ENCODE measurements at regions not wholly inside any gene's neighbourhood (a gene's known extent, or its start where the extent isn't known, plus 50 kb on each side); places are given as distances from the start of the nearest gene placed in this dataset.

DNA sequence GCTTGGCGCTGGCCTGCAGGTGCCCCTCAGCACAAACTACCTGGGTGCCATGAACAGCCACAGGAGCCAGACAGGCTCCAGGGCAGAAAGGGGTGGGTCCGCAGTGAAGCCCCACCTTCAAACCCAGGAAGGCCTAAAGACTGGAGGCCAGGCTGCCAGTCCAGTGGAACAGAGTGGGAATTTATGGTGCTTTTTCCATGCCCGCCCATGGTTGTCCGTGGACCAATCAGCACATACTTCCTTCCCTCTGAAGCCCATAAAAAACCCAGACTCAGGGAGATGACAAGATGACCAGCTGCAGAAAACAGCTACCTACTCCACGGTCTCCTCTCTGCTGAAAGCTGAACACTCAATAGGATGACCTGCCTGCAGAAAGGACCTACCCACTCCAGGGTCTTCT, 275.4 kb upstream of the ADRA1B start:
- TF ChIP-seq, protein P1, sequence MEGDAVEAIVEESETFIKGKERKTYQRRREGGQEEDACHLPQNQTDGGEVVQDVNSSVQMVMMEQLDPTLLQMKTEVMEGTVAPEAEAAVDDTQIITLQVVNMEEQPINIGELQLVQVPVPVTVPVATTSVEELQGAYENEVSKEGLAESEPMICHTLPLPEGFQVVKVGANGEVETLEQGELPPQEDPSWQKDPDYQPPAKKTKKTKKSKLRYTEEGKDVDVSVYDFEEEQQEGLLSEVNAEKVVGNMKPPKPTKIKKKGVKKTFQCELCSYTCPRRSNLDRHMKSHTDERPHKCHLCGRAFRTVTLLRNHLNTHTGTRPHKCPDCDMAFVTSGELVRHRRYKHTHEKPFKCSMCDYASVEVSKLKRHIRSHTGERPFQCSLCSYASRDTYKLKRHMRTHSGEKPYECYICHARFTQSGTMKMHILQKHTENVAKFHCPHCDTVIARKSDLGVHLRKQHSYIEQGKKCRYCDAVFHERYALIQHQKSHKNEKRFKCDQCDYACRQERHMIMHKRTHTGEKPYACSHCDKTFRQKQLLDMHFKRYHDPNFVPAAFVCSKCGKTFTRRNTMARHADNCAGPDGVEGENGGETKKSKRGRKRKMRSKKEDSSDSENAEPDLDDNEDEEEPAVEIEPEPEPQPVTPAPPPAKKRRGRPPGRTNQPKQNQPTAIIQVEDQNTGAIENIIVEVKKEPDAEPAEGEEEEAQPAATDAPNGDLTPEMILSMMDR (IDR thresholded peaks at IDR 0.05; ENCODE audit: low read depth, low read length, missing control alignments): no peak

DNA sequence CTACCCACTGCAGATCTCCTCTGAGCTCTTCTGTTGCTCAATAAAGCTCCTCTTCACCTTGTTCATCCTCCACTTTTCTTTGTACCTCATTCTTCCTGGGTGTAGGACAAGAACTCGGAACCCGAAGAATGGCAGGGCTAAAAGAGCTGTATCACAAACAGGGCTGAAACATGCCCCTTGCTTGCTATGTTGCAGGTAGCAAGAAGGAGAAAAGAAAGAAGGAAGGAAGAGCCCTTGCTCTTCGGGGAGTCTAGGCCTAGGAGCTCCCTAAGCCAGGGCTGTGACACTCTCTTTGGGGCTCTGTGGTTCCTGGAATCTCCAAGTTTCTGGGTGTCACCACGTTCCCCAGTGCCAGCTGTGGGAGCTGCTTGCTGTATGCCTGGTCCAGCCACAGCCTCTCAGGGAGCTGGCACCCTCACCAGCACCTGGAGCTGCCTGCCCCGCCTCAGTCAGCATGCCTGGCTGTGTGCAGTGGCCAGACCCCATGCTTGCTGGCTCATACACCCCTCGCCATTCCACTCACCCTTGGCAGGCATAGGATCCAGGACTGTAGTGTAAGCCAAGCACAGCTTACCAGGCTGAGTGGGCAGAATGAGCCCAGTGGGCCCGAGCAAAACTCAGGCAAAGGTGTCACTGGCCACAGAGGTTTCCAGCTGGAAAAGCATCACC, 274.8 kb upstream of the ADRA1B start:
- TF ChIP-seq, protein P1 (IDR thresholded peaks at IDR 0.05; ENCODE audit: low read depth, low read length, missing control alignments): no peak
- no peak overlapping the region for H3K4me3 ChIP-seq (replicated peaks; ENCODE audit: low read depth, low read length)
- DNase-seq (ENCODE audit: extremely low read depth, low read depth): no peak

More for the DNA sequence above, 275.4 kb upstream of the ADRA1B start:
- no peak for DNase-seq (ENCODE audit: extremely low read depth, low read depth)
- no peak overlapping the region for H3K4me3 ChIP-seq (replicated peaks; ENCODE audit: low read depth, low read length)

DNA sequence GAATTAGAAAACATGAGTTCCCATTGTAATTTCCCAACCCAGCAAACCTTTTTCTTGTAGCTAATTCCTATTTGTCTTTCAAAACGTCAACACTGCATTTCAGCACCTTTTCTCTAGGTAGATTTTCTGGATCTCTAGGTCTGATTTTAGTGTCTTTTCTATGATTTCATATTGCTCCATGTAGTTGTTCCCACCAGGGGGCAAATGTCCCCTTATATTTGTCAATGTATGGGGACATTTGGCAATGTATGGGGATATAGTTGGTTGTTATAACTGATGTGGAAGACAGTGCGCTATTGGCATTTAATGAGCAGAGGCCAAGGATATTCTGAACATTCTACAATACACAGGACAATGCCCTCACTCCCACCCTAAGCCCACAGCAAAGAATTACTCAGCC, 273.9 kb upstream of the ADRA1B start:
- TF ChIP-seq, protein P1 (IDR thresholded peaks at IDR 0.05; ENCODE audit: low read depth, low read length, missing control alignments): no peak
- DNase-seq (ENCODE audit: extremely low read depth, low read depth): no peak
- H3K4me3 ChIP-seq (replicated peaks; ENCODE audit: low read depth, low read length): no peak overlapping the region

DNA sequence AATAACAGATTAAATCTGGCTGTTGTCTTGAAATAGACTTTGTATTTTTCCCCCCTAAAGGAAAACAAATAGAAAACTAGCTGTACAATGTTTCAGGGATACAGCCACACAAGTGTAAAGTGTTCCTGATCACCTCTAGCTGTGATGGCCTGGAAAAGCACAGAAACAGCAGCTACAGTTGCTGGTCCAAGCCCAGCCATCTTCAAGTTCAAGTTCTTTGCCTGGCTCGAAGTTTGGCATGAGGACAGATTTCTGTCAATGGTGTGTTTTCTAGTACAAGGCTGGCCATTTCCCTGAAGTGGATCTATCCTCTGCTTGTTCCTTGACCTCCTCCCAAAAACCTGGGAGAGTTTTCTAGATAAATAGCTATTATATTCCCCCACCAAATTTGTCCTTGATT, 272.2 kb upstream of the ADRA1B start:
- no peak for DNase-seq (ENCODE audit: extremely low read depth, low read depth)
- TF ChIP-seq, protein P1 (IDR thresholded peaks at IDR 0.05; ENCODE audit: low read depth, low read length, missing control alignments): no peak
- H3K4me3 ChIP-seq (replicated peaks; ENCODE audit: low read depth, low read length): no peak overlapping the region

DNA sequence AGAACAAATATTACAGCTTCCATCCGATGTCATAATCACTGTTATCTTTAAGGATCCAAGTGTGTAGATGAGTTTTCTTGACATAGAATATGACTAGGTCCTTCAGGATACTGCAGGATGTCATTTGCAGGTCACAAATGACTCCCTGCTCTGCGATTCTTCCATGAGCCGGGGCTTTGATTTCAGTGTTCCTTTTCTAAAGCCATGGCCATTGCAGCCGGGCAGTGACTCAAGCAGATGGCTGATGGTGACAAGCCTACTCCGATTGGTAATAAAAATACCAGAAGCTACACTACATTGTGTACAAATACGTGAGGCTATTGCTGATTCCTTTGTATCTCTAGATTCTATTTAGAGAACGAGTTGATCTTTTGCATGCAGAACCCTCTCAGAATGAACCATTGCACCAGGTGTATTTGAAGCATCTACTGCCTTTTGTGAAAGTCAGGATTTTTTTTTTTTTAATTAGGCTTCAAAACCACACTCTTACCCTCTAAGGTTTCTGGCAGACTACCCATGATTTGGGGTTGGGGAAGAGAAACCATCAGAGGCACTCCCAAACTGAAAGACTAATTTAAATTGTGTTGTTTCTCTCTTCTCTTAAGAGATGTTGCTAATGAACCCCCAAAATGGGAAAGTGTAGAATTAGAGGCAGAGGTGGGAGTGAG, 271.0 kb upstream of the ADRA1B start:
- H3K4me3 ChIP-seq (replicated peaks; ENCODE audit: low read depth, low read length): no peak overlapping the region
- TF ChIP-seq, protein P1 (IDR thresholded peaks at IDR 0.05; ENCODE audit: low read depth, low read length, missing control alignments): no peak
- DNase-seq (ENCODE audit: extremely low read depth, low read depth): no peak

DNA sequence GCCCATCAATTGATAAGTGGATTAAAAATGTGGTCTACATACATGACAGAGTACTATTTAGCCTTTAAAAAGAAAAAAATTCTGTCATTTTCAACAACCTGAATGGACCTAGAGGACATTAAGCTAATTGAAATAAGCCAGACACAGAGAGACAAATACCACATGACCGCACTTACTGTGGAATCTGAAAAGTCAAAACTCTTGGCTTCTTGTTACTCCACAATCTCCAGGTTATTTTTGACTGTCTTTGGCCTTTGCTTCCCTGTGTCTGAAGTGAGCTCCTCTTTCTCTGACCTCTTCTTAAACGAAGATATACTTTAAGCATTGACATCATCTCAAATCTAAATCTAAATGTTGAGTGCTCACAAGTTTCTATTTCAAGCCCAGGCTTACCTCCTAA, 265.5 kb upstream of the ADRA1B start:
- H3K4me3 ChIP-seq (replicated peaks; ENCODE audit: low read depth, low read length): no peak overlapping the region
- DNase-seq (ENCODE audit: extremely low read depth, low read depth): no peak

More for the DNA sequence above, 265.5 kb upstream of the ADRA1B start:
- TF ChIP-seq, protein P1 (IDR thresholded peaks at IDR 0.05; ENCODE audit: low read depth, low read length, missing control alignments): no peak
